Transverse colon (tissue), 3 donors: ENCODE measurements at regions not wholly inside any gene's neighbourhood (a gene's known extent, or its start where the extent isn't known, plus 50 kb on each side); places are given as distances from the start of the nearest gene placed in this dataset.

Experiments used
- POLR2A ChIP-seq: fragments of 450-650 bp; IDR thresholded peaks from one replicate; pipeline ENCODE4 v1.6.1; 2016; ENCODE audit warnings: antibody characterized with exemption, mild to moderate bottlenecking, moderate library complexity
- POLR2AphosphoS5 ChIP-seq, 3 donors: sonication (generic); formaldehyde crosslinking; IDR thresholded peaks; one replicate each; pipeline ENCODE4 v1.6.1; 2016; ENCODE audit warnings: antibody characterized with exemption in 3 of 3

DNA sequence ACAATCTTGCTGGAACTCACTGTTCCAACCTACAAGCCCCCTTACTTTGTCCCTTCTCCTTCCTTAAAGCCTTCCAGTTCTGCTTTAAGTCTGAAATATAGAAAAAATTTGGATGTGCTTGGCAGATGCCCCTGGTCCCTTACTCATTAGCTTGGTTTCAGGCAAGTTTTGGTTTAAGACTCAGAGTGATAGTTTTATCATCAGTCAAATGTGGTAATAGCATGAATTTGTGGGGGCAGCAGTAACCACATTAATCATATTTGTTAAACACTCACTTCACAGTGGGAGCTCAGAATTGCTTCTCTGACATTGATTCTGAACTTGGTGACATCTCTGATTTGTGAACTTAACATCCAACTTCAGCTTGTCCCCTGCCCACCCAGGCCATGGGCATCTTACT is 58.3 kb upstream of the ALDH1A3 start:
- no peak for TF ChIP-seq POLR2A
- TF ChIP-seq POLR2AphosphoS5 (IDR thresholded peaks at IDR 0.05) = no peak
